HG03460 (cell line): ENCODE measurements at regions not wholly inside any gene's neighbourhood (a gene's known extent, or its start where the extent isn't known, plus 50 kb on each side); places are given as distances from the start of the nearest gene placed in this dataset.
"Not testable (repeated sequence)": the region's sequence is repeated elsewhere in the genome, so short reads cannot be mapped to it uniquely, and the experiment has no call there.

Source experiments
- ATAC-seq: cut with Tn5 transposase; IDR thresholded peaks from one replicate; pipeline ENCODE4 v1.9.1; 2021; ENCODE audit not compliant: unreplicated experiment

GRCh38 chr13:53101883-53102282 lies 73.3 kb downstream of the OLFM4 start:
- ATAC-seq, result no peak

GRCh38 chr13:53104136-53104535 lies 75.5 kb downstream of the OLFM4 start:
- ATAC-seq, result no peak

- ATAC-seq, result no peak
Observed at GRCh38 chr13:53105477-53105876, 76.9 kb downstream of the OLFM4 start.

- ATAC-seq, result no peak
Observed at GRCh38 chr13:53105890-53106289, 77.3 kb downstream of the OLFM4 start.

GRCh38 chr13:53110181-53110580 lies 81.6 kb downstream of the OLFM4 start:
- ATAC-seq, result no peak

GRCh38 chr13:53110614-53111013 lies 82.0 kb downstream of the OLFM4 start:
- ATAC-seq, result no peak

GRCh38 chr13:53112522-53112921 lies 83.9 kb downstream of the OLFM4 start:
- no peak for ATAC-seq

- not testable (repeated sequence) for ATAC-seq
Observed at GRCh38 chr13:53117048-53117447, 88.4 kb downstream of the OLFM4 start.

- no peak for ATAC-seq
Observed at GRCh38 chr13:53121131-53121773, 92.6 kb downstream of the OLFM4 start.

- no peak for ATAC-seq
Observed at GRCh38 chr13:53121919-53122318, 93.3 kb downstream of the OLFM4 start.

GRCh38 chr13:53123536-53123935 lies 94.9 kb downstream of the OLFM4 start:
- no peak for ATAC-seq

- ATAC-seq, result no peak
Observed at GRCh38 chr13:53124623-53125022, 96.0 kb downstream of the OLFM4 start.

GRCh38 chr13:53126841-53127245 lies 98.2 kb downstream of the OLFM4 start:
- no peak for ATAC-seq

GRCh38 chr13:53127373-53127772 lies 98.8 kb downstream of the OLFM4 start:
- ATAC-seq, result no peak

GRCh38 chr13:53129864-53130393 lies 101.3 kb downstream of the OLFM4 start:
- ATAC-seq, result no peak

- no peak for ATAC-seq
Observed at GRCh38 chr13:53131361-53131760, 102.7 kb downstream of the OLFM4 start.

GRCh38 chr13:53135301-53135700 lies 106.7 kb downstream of the OLFM4 start:
- no peak for ATAC-seq

GRCh38 chr13:53136554-53137215 lies 108.1 kb downstream of the OLFM4 start:
- ATAC-seq, result no peak

GRCh38 chr13:53137779-53138178 lies 109.2 kb downstream of the OLFM4 start:
- no peak for ATAC-seq

- no peak for ATAC-seq
Observed at GRCh38 chr13:53138376-53139036, 109.9 kb downstream of the OLFM4 start.

- no peak for ATAC-seq
Observed at GRCh38 chr13:53141336-53141735, 112.7 kb downstream of the OLFM4 start.

GRCh38 chr13:53142306-53142705 lies 113.7 kb downstream of the OLFM4 start:
- ATAC-seq, result no peak
